Liver (tissue), 8 donors: ENCODE measurements at regions not wholly inside any gene's neighbourhood (a gene's known extent, or its start where the extent isn't known, plus 50 kb on each side); places are given as distances from the start of the nearest gene placed in this dataset.

ENCODE experiments used
- DNase-seq: peaks from one replicate; pipeline ENCODE4 v3.0.0-alpha.2; 2017; ENCODE audit warnings: low spot score
- H3K27ac ChIP-seq, 2 donors: one replicate each; pipeline ENCODE4 v1.7.0; 2013; ENCODE audit warnings: inconsistent platforms in 2 of 2, low read length in 2 of 2, control low read depth in 1 of 2, low read depth in 1 of 2, mild to moderate bottlenecking in 1 of 2
- H3K27me3 ChIP-seq, 4 donors: one replicate each; pipeline versions ENCODE4 v1.6.1 to v1.7.0; 2013; ENCODE audit warnings: low read length in 3 of 4, inconsistent platforms in 1 of 4, mild to moderate bottlenecking in 1 of 4, moderate library complexity in 1 of 4; ENCODE audit not compliant: control insufficient read depth in 4 of 4, insufficient read depth in 4 of 4
- H3K36me3 ChIP-seq, 4 donors: one replicate each; pipeline versions ENCODE4 v1.6.1 to v1.7.0; 2013; ENCODE audit warnings: low read length in 3 of 4, mild to moderate bottlenecking in 3 of 4, low read depth in 1 of 4, moderate library complexity in 1 of 4; ENCODE audit not compliant: control insufficient read depth in 4 of 4, insufficient read depth in 3 of 4
- H3K4me1 ChIP-seq, 4 donors: one replicate each; pipeline versions ENCODE4 v1.6.1 to v1.7.0; 2013; ENCODE audit warnings: low read length in 3 of 4, mild to moderate bottlenecking in 3 of 4, moderate library complexity in 1 of 4; ENCODE audit not compliant: control insufficient read depth in 4 of 4, insufficient read depth in 4 of 4
- H3K4me3 ChIP-seq, 3 donors: one replicate each; pipeline versions ENCODE4 v1.6.1 to v1.7.0; 2013; ENCODE audit warnings: low read length in 3 of 3, control low read depth in 1 of 3, low read depth in 1 of 3, mild to moderate bottlenecking in 1 of 3
- H3K9ac ChIP-seq, 2 donors: one replicate each; pipeline ENCODE4 v1.7.0; 2013; ENCODE audit warnings: low read length in 2 of 2, mild to moderate bottlenecking in 2 of 2, moderate library complexity in 2 of 2, control low read depth in 1 of 2, low read depth in 1 of 2
- H3K9me3 ChIP-seq, 4 donors: one replicate each; pipeline versions ENCODE4 v1.6.1 to v1.7.0; 2013; ENCODE audit warnings: low read length in 3 of 4; ENCODE audit not compliant: control insufficient read depth in 4 of 4
- EGR1 ChIP-seq, 2 donors: IDR thresholded peaks; 2 replicates each; pipeline ENCODE4 v1.6.1; 2016 to 2018; ENCODE audit warnings: antibody characterized with exemption in 2 of 2, low read depth in 2 of 2
- FOXA1 ChIP-seq: IDR thresholded peaks from 2 replicates; pipeline ENCODE4 v1.6.1; 2016; ENCODE audit warnings: antibody characterized with exemption
- FOXA2 ChIP-seq: IDR thresholded peaks from 2 replicates; pipeline ENCODE4 v1.6.1; 2016; ENCODE audit warnings: antibody characterized with exemption
- GABPA ChIP-seq, 2 donors: IDR thresholded peaks in 1 of 2; conservative IDR thresholded peaks in 1 of 2; 2 replicates each; pipeline ENCODE4 v1.6.1; 2016; ENCODE audit warnings: antibody characterized with exemption in 2 of 2, mild to moderate bottlenecking in 1 of 2, moderate library complexity in 1 of 2
- JUND ChIP-seq, 2 donors: IDR thresholded peaks; 2 replicates each; pipeline ENCODE4 v1.6.1; 2016; ENCODE audit warnings: antibody characterized with exemption in 2 of 2
- NR2F2 ChIP-seq: IDR thresholded peaks from 2 replicates; pipeline ENCODE4 v1.6.1; 2016; ENCODE audit warnings: antibody characterized with exemption
- RAD21 ChIP-seq, 2 donors: IDR thresholded peaks; 2 replicates each; pipeline ENCODE4 v1.6.1; 2016; ENCODE audit warnings: antibody characterized with exemption in 2 of 2, mild to moderate bottlenecking in 2 of 2
- RXRA ChIP-seq, 2 donors: IDR thresholded peaks; 2 replicates each; pipeline ENCODE4 v1.6.1; 2017 to 2018; ENCODE audit warnings: antibody characterized with exemption in 2 of 2, mild to moderate bottlenecking in 1 of 2
- SP1 ChIP-seq: IDR thresholded peaks from 2 replicates; pipeline ENCODE4 v1.6.1; 2018; ENCODE audit warnings: antibody characterized with exemption, mild to moderate bottlenecking
- TAF1 ChIP-seq: conservative IDR thresholded peaks from 2 replicates; pipeline ENCODE4 v1.6.1; 2016; ENCODE audit warnings: antibody characterized with exemption, mild to moderate bottlenecking
- YY1 ChIP-seq: IDR thresholded peaks from 2 replicates; pipeline ENCODE4 v1.6.1; 2016; ENCODE audit warnings: antibody characterized with exemption, mild to moderate bottlenecking
- WGBS: extraction: QIAGEN DNeasy Blood & Tissue Kit; methylation state at CpG from one replicate; pipeline ENCODE4 v1.1.7; 2013; 5-methylcytosine and 5-hydroxymethylcytosine counted together
- TF ChIP-seq, protein P1 (sequence below): IDR thresholded peaks from 2 replicates; pipeline ENCODE4 v1.6.1; 2016; ENCODE audit warnings: antibody characterized with exemption
- TF ChIP-seq, protein P2 (sequence below): IDR thresholded peaks from 2 replicates; pipeline ENCODE4 v1.6.1; 2016; ENCODE audit warnings: antibody characterized with exemption, mild to moderate bottlenecking
- TF ChIP-seq, protein P3 (sequence below): fragments of 150-350 bp; IDR thresholded peaks from 2 replicates; pipeline ENCODE4 v1.5.1; 2017; ENCODE audit warnings: improper control_type of control experiment, low read depth, low read length; ENCODE audit not compliant: missing input control
- donor health status: healthy.
- donor health status: healthy.
- donor health status: healthy.
- donor health status: healthy.
- donor health status: healthy.

- DNase-seq, result no peak
- Histone ChIP-seq H3K27me3 (no peaks in the 10 kb centered on the region), H3K9me3 (peaks cover 0 to 5% (median under 1%) of the 10 kb centered on the region in 4 donors), H3K9ac (no peak overlapping the region), H3K4me1 (no peaks in the 10 kb centered on the region), H3K36me3 (no peaks in the 10 kb centered on the region), H3K27ac (no peak overlapping the region), H3K4me3 (no peak overlapping the region)
- 87% methylated on average over 2 of the region's 2 CpGs for WGBS
- TF ChIP-seq FOXA2, result no peak
- TF ChIP-seq, protein P1, sequence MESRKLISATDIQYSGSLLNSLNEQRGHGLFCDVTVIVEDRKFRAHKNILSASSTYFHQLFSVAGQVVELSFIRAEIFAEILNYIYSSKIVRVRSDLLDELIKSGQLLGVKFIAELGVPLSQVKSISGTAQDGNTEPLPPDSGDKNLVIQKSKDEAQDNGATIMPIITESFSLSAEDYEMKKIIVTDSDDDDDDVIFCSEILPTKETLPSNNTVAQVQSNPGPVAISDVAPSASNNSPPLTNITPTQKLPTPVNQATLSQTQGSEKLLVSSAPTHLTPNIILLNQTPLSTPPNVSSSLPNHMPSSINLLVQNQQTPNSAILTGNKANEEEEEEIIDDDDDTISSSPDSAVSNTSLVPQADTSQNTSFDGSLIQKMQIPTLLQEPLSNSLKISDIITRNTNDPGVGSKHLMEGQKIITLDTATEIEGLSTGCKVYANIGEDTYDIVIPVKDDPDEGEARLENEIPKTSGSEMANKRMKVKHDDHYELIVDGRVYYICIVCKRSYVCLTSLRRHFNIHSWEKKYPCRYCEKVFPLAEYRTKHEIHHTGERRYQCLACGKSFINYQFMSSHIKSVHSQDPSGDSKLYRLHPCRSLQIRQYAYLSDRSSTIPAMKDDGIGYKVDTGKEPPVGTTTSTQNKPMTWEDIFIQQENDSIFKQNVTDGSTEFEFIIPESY, result no peak
- TF ChIP-seq RAD21 (IDR thresholded peaks at IDR 0.05), result no peak
- TF ChIP-seq, protein P2, sequence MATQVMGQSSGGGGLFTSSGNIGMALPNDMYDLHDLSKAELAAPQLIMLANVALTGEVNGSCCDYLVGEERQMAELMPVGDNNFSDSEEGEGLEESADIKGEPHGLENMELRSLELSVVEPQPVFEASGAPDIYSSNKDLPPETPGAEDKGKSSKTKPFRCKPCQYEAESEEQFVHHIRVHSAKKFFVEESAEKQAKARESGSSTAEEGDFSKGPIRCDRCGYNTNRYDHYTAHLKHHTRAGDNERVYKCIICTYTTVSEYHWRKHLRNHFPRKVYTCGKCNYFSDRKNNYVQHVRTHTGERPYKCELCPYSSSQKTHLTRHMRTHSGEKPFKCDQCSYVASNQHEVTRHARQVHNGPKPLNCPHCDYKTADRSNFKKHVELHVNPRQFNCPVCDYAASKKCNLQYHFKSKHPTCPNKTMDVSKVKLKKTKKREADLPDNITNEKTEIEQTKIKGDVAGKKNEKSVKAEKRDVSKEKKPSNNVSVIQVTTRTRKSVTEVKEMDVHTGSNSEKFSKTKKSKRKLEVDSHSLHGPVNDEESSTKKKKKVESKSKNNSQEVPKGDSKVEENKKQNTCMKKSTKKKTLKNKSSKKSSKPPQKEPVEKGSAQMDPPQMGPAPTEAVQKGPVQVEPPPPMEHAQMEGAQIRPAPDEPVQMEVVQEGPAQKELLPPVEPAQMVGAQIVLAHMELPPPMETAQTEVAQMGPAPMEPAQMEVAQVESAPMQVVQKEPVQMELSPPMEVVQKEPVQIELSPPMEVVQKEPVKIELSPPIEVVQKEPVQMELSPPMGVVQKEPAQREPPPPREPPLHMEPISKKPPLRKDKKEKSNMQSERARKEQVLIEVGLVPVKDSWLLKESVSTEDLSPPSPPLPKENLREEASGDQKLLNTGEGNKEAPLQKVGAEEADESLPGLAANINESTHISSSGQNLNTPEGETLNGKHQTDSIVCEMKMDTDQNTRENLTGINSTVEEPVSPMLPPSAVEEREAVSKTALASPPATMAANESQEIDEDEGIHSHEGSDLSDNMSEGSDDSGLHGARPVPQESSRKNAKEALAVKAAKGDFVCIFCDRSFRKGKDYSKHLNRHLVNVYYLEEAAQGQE, result no peak
- no peak for TF ChIP-seq NR2F2
- TF ChIP-seq FOXA1, result no peak
- no peak for TF ChIP-seq EGR1 (IDR thresholded peaks at IDR 0.05; ENCODE audit: low read depth in 2 of 2)
- TF ChIP-seq SP1, result no peak
- TF ChIP-seq, protein P3, sequence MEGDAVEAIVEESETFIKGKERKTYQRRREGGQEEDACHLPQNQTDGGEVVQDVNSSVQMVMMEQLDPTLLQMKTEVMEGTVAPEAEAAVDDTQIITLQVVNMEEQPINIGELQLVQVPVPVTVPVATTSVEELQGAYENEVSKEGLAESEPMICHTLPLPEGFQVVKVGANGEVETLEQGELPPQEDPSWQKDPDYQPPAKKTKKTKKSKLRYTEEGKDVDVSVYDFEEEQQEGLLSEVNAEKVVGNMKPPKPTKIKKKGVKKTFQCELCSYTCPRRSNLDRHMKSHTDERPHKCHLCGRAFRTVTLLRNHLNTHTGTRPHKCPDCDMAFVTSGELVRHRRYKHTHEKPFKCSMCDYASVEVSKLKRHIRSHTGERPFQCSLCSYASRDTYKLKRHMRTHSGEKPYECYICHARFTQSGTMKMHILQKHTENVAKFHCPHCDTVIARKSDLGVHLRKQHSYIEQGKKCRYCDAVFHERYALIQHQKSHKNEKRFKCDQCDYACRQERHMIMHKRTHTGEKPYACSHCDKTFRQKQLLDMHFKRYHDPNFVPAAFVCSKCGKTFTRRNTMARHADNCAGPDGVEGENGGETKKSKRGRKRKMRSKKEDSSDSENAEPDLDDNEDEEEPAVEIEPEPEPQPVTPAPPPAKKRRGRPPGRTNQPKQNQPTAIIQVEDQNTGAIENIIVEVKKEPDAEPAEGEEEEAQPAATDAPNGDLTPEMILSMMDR, result no peak
- TF ChIP-seq RXRA (IDR thresholded peaks at IDR 0.05), result no peak
- TF ChIP-seq JUND (IDR thresholded peaks at IDR 0.05), result no peak
- TF ChIP-seq TAF1, result no peak
Measured at GRCh38 chr16:55265926-55266325, 58.1 kb upstream of the IRX6 start.

DNA sequence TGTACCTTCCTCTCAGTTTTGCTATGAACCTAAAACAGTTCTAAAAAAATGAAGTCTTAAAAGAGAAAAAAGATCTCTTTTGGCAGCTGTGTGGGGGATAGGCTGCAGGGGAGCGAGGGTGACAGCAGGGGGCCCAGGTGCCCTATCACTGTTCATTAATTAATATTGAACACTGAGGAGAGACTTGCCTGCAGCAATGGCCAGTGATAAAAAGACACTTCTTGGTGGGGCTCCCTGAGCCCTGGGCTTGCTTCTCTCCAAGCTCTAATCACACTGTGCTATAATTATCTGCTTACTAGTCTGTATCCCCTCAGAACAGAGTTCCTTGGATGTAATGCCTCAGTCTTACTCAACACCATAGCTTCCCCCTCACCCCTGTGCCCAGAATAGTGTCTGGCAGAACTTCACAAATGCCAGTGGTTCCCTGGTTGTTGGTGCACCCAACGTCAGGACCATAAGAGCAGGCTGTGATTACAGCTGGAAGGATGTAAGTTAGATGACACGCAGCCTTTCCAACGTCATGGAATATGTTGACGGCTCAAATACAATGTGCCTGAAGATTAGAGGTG, 52.0 kb upstream of the IRX6 start:
- Histone ChIP-seq H3K4me1 (no peaks in the 10 kb centered on the region), H3K4me3 (no peak overlapping the region), H3K27me3 (peaks cover 0 to 2% (median 0%) of the 10 kb centered on the region in 4 donors), H3K9ac (no peak overlapping the region), H3K27ac (no peak overlapping the region), H3K9me3 (no peaks in the 10 kb centered on the region), H3K36me3 (no peaks in the 10 kb centered on the region)
- no peak for DNase-seq
- no peak for TF ChIP-seq FOXA1
- no peak for TF ChIP-seq NR2F2
- TF ChIP-seq TAF1, result no peak
- no peak for TF ChIP-seq RAD21 (IDR thresholded peaks at IDR 0.05)
- TF ChIP-seq, protein P2, result no peak
- no peak for TF ChIP-seq YY1
- TF ChIP-seq GABPA (IDR thresholded peaks at IDR 0.05 in 1 of 2, conservative IDR thresholded peaks at IDR 0.05 in 1 of 2), result no peak
- WGBS, result 87% methylated on average over 5 of the region's 5 CpGs
